K562 (cell line): ENCODE measurements at regions not wholly inside any gene's neighbourhood (a gene's known extent, or its start where the extent isn't known, plus 50 kb on each side); places are given as distances from the start of the nearest gene placed in this dataset.

Source experiments
- ATAC-seq: fragments of 200-7000 bp; cut with Tn5 transposase; 3 replicates; pipeline ENCODE4 v1.9.1; 2020; ENCODE audit warnings: moderate library complexity
- BruUV-seq: library from RNA; stranded (reverse); fragments of 400-500 nt; replicated peaks from 2 replicates; lab custom pipeline; 2021; lab: Mats Ljungman, UMichigan
- CTCF ChIA-PET: fragments of 300-600 bp; formaldehyde crosslinking; extraction: SDS; loops from one replicate; lab custom pipeline; 2021; ENCODE audit warnings: low intra/inter-chr PET ratio; lab: Yijun Ruan, JAX
- POLR2A ChIA-PET: fragments of 300-600, 350-650 bp; sonication (Branson Sonifier 250); formaldehyde crosslinking; extraction: SDS; loops from one replicate; lab custom pipeline; 2021; ENCODE audit warnings: antibody characterized with exemption, inconsistent platforms; lab: Yijun Ruan, JAX
- DNase-seq, 4 experiments: peaks; one replicate each; pipeline versions ENCODE4 v3.0.0 to v3.0.0-alpha.2; 2011 to 2018; ENCODE audit warnings: low spot score in 3 of 4, mixed read lengths in 3 of 4; ENCODE audit errors: extremely low read depth in 1 of 4
- FAIRE-seq: peaks from 2 replicates; lab custom pipeline; 2011; peaks lifted over from hg19 to GRCh38; lab: Jason Lieb, UNC
- H2AFZ ChIP-seq: 2 replicates; pipeline ENCODE4 v1.6.0; 2011; ENCODE audit warnings: low read depth, low read length, control low read depth, inconsistent platforms
- H3K27ac ChIP-seq: fragments of 200-600 bp; 3 replicates; pipeline ENCODE4 v1.8.0; 2011; ENCODE audit warnings: low read depth, mild to moderate bottlenecking, control low read depth, inconsistent platforms, low read length, moderate library complexity, mixed read lengths; ENCODE audit errors: extremely low read depth
- H3K27me3 ChIP-seq, 2 experiments: fragments of 300-600 bp in 1 of 2; 2 replicates in 1 of 2; 3 replicates in 1 of 2; pipeline versions ENCODE4 v1.6.0 to v1.8.0; 2011; ENCODE audit warnings: inconsistent platforms in 2 of 2, low read length in 2 of 2, mild to moderate bottlenecking in 1 of 2, mixed read lengths in 1 of 2, moderate library complexity in 1 of 2; ENCODE audit not compliant: control insufficient read depth in 2 of 2, insufficient read depth in 2 of 2
- H3K36me3 ChIP-seq: fragments of 300-600 bp; 3 replicates; pipeline ENCODE4 v1.8.0; 2011; ENCODE audit warnings: mild to moderate bottlenecking, low read length, inconsistent platforms; ENCODE audit not compliant: control insufficient read depth, insufficient read depth
- H3K4me1 ChIP-seq, 2 experiments: fragments of 200-600 bp in 1 of 2; replicated peaks in 1 of 2; 2 replicates in 1 of 2; 3 replicates in 1 of 2; pipeline versions ENCODE4 v1.5.1 to v1.8.0; 2011; ENCODE audit warnings: inconsistent platforms in 2 of 2, low read length in 2 of 2, mild to moderate bottlenecking in 1 of 2, mixed read lengths in 1 of 2, moderate library complexity in 1 of 2; ENCODE audit not compliant: control insufficient read depth in 2 of 2, insufficient read depth in 2 of 2
- H3K4me2 ChIP-seq: 2 replicates; pipeline ENCODE4 v1.6.1; 2011; ENCODE audit warnings: low read length, control low read depth, inconsistent platforms, mixed read lengths; ENCODE audit not compliant: insufficient read depth
- H3K4me3 ChIP-seq: fragments of 200-600 bp; sonication (generic), shearing (Covaris generic); 2 replicates; pipeline ENCODE4 v1.5.1; 2016; ENCODE audit warnings: control low read depth, inconsistent platforms
- H3K79me2 ChIP-seq: fragments of 200-600 bp; 3 replicates; pipeline ENCODE4 v1.8.0; 2011; ENCODE audit warnings: low read length, inconsistent platforms; ENCODE audit not compliant: control insufficient read depth, insufficient read depth
- H3K9ac ChIP-seq, 2 experiments: 2 replicates each; pipeline versions ENCODE4 v1.6.0 to v1.6.1; 2011; ENCODE audit warnings: low read depth in 2 of 2, low read length in 2 of 2, control low read depth in 1 of 2, inconsistent platforms in 1 of 2, mild to moderate bottlenecking in 1 of 2, mixed read lengths in 1 of 2; ENCODE audit not compliant: insufficient read depth in 1 of 2
- H3K9me1 ChIP-seq: one replicate; pipeline ENCODE4 v1.6.0; 2011; ENCODE audit warnings: inconsistent platforms, mild to moderate bottlenecking, low read length, moderate library complexity; ENCODE audit not compliant: control insufficient read depth, insufficient read depth
- H3K9me3 ChIP-seq: replicated peaks from 2 replicates; pipeline ENCODE4 v1.5.1; 2011; ENCODE audit warnings: low read depth, low read length, inconsistent platforms; ENCODE audit not compliant: control insufficient read depth, insufficient read depth
- H4K20me1 ChIP-seq: replicated peaks from 2 replicates; pipeline ENCODE4 v1.6.1; 2011; ENCODE audit warnings: low read length, inconsistent platforms, mixed read lengths; ENCODE audit not compliant: control insufficient read depth, insufficient read depth
- CBX2 ChIP-seq: fragments of 200-600 bp; sonication (generic); IDR thresholded peaks from one replicate; pipeline ENCODE4 v1.6.1; 2012; ENCODE audit warnings: mild to moderate bottlenecking, low read length, inconsistent platforms; ENCODE audit not compliant: insufficient read depth, poor library complexity, severe bottlenecking
- CXXC5 ChIP-seq: fragments of 250-450 bp; sonication (Bioruptor Pico); IDR thresholded peaks from 2 replicates; pipeline ENCODE4 v1.8.0; 2022; ENCODE audit warnings: inconsistent platforms, mild to moderate bottlenecking, moderate library complexity
- HNRNPK ChIP-seq: fragments of 200-400 bp; formaldehyde crosslinking; IDR thresholded peaks from one replicate; pipeline ENCODE4 v1.6.1; 2018; ENCODE audit warnings: mild to moderate bottlenecking, low read depth, low read length; ENCODE audit not compliant: poor library complexity, severe bottlenecking
- KAT2B ChIP-seq: IDR thresholded peaks from one replicate; pipeline ENCODE4 v1.6.1; 2012; ENCODE audit warnings: low read depth, mild to moderate bottlenecking, control low read depth, inconsistent platforms, low read length, moderate library complexity
- KLF16 ChIP-seq: IDR thresholded peaks from 2 replicates; pipeline ENCODE4 v1.6.1; 2016; ENCODE audit warnings: antibody characterized with exemption
- LCOR ChIP-seq: sonication (generic); formaldehyde crosslinking; IDR thresholded peaks from 2 replicates; pipeline ENCODE4 v1.8.0; 2022; ENCODE audit warnings: mild to moderate bottlenecking, missing genetic modification reagents
- MITF ChIP-seq: IDR thresholded peaks from 2 replicates; pipeline ENCODE4 v1.6.1; 2014; ENCODE audit warnings: antibody characterized with exemption
- MTA1 ChIP-seq: fragments of 450-650 bp; IDR thresholded peaks from 2 replicates; pipeline ENCODE4 v1.6.1; 2017; ENCODE audit warnings: borderline replicate concordance
- NCOR1 ChIP-seq: fragments of 450-650 bp; IDR thresholded peaks from 2 replicates; pipeline ENCODE4 v1.6.1; 2016; ENCODE audit warnings: mild to moderate bottlenecking, moderate library complexity
- NR2C1 ChIP-seq, 2 experiments: fragments of 450-650 bp; IDR thresholded peaks; 2 replicates each; pipeline ENCODE4 v1.6.1; 2017; ENCODE audit warnings: mild to moderate bottlenecking in 2 of 2, antibody characterized with exemption in 1 of 2, inconsistent platforms in 1 of 2, missing compliant biosample characterization in 1 of 2, missing genetic modification characterization in 1 of 2
- RNF2 ChIP-seq: sonication (generic); IDR thresholded peaks from 2 replicates; pipeline ENCODE4 v1.6.1; 2016
- SMARCC2 ChIP-seq: fragments of 450-650 bp; IDR thresholded peaks from 2 replicates; pipeline ENCODE4 v1.6.1; 2017; ENCODE audit warnings: antibody characterized with exemption, moderate library complexity, mild to moderate bottlenecking, low read depth
- TAL1 ChIP-seq: fragments of 450-650 bp; IDR thresholded peaks from 2 replicates; pipeline ENCODE4 v1.6.1; 2016; ENCODE audit warnings: mild to moderate bottlenecking
- TFAM ChIP-seq: fragments of 250-450 bp; sonication (Bioruptor Pico); conservative IDR thresholded peaks from 2 replicates; pipeline ENCODE4 v1.5.0; 2021; ENCODE audit warnings: mild to moderate bottlenecking, moderate library complexity
- ZNF12 ChIP-seq: sonication (generic); formaldehyde crosslinking; IDR thresholded peaks from 2 replicates; pipeline ENCODE4 v1.4.0; 2020; ENCODE audit warnings: mild to moderate bottlenecking, missing genetic modification reagents
- ZNF140 ChIP-seq: fragments of 250-450 bp; sonication (Bioruptor Pico); IDR thresholded peaks from 2 replicates; pipeline ENCODE4 v1.8.0; 2021; ENCODE audit warnings: moderate library complexity, mild to moderate bottlenecking, inconsistent platforms
- ZNF589 ChIP-seq: fragments of 200-800 bp; sonication (Bioruptor generic); IDR thresholded peaks from 2 replicates; pipeline ENCODE4 v1.6.1; 2016; ENCODE audit warnings: low read depth, missing genetic modification characterization, missing compliant biosample characterization
- ZNF717 ChIP-seq: fragments of 250-450 bp; sonication (Bioruptor Pico); IDR thresholded peaks from 2 replicates; pipeline ENCODE4 v1.5.0; 2021
- WGBS: fragments of 100-300 bp; shearing (Covaris generic); methylation state at CpG from one replicate; pipeline ENCODE4 v1.1.6; 2016; ENCODE audit warnings: low coverage, mixed read lengths; ENCODE audit not compliant: insufficient coverage; ENCODE audit errors: missing lambda C conversion rate; 5-methylcytosine and 5-hydroxymethylcytosine counted together
- in situ Hi-C: fragments of 300-500 bp; cut with MboI; formaldehyde crosslinking; loops from 4 replicates; pipeline ENCODE4 v1.15.0; 2018; ENCODE audit warnings: inconsistent platforms, mixed read lengths
- intact Hi-C: fragments of 100-400 bp; cut with micrococcal nuclease; formaldehyde crosslinking; loops from 2 replicates; pipeline ENCODE4 v1.14.2; 2022
- TF ChIP-seq, protein P1 (sequence below): fragments of 250-450 bp; sonication (Bioruptor Pico); IDR thresholded peaks from 2 replicates; pipeline ENCODE4 v1.4.0; 2020; ENCODE audit warnings: mild to moderate bottlenecking, moderate library complexity

GRCh38 chr3:155018621-155019330, 61.3 kb upstream of the MME start:
- 28% methylated on average over 5 of the region's 5 CpGs for WGBS
- CTCF ChIA-PET: no interaction called here
- no peak for TF ChIP-seq HNRNPK
- peak; percentile 78 for TF ChIP-seq CXXC5 (CRISPR knock-in tag)
- no peak for TF ChIP-seq ZNF140 (CRISPR knock-in tag)
- TF ChIP-seq ZNF12 (CRISPR knock-in tag): no peak
- TF ChIP-seq TAL1: peak; percentile 92
- peak; percentile 82 for TF ChIP-seq MTA1
- peak; percentile 81 for TF ChIP-seq SMARCC2
- no peak for TF ChIP-seq TFAM (CRISPR knock-in tag)
- no peak for TF ChIP-seq KAT2B
- TF ChIP-seq KLF16: peak; percentile 92
- TF ChIP-seq LCOR (CRISPR knock-in tag): no peak
- TF ChIP-seq NR2C1 (IDR thresholded peaks at IDR 0.05): no peak
- TF ChIP-seq NR2C1 (tag; IDR thresholded peaks at IDR 0.05): peak; percentile 30; the same call in 1 of the 2 replicates
- TF ChIP-seq, protein P1, sequence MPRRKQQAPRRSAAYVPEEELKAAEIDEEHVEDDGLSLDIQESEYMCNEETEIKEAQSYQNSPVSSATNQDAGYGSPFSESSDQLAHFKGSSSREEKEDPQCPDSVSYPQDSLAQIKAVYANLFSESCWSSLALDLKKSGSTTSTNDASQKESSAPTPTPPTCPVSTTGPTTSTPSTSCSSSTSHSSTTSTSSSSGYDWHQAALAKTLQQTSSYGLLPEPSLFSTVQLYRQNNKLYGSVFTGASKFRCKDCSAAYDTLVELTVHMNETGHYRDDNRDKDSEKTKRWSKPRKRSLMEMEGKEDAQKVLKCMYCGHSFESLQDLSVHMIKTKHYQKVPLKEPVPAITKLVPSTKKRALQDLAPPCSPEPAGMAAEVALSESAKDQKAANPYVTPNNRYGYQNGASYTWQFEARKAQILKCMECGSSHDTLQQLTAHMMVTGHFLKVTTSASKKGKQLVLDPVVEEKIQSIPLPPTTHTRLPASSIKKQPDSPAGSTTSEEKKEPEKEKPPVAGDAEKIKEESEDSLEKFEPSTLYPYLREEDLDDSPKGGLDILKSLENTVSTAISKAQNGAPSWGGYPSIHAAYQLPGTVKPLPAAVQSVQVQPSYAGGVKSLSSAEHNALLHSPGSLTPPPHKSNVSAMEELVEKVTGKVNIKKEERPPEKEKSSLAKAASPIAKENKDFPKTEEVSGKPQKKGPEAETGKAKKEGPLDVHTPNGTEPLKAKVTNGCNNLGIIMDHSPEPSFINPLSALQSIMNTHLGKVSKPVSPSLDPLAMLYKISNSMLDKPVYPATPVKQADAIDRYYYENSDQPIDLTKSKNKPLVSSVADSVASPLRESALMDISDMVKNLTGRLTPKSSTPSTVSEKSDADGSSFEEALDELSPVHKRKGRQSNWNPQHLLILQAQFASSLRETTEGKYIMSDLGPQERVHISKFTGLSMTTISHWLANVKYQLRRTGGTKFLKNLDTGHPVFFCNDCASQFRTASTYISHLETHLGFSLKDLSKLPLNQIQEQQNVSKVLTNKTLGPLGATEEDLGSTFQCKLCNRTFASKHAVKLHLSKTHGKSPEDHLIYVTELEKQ (CRISPR knock-in tag): no peak
- peak; percentile 81 for TF ChIP-seq ZNF589 (CRISPR knock-in tag)
- peak; percentile 79 for TF ChIP-seq NCOR1
- peak; percentile 54 for TF ChIP-seq MITF
- TF ChIP-seq CBX2: no peak
- TF ChIP-seq ZNF717 (CRISPR knock-in tag): no peak
- peak; percentile 89; the same call in 1 of the 2 replicates for TF ChIP-seq RNF2

More at GRCh38 chr3:155018621-155019330, 61.3 kb upstream of the MME start:
- Histone ChIP-seq H3K4me1 (peaks cover 0 to 22% of the 10 kb centered on the region in 2 experiments; a peak in 3 of 5 replicates), H3K9me3 (no peaks in the 10 kb centered on the region), H3K79me2 (no peaks in the 10 kb centered on the region), H3K27me3 (no peaks in the 10 kb centered on the region), H3K4me3 (no peak overlapping the region), H3K27ac (peak overlapping the region; percentile 59; the same call in 2 of the 3 replicates), H3K9me1 (no peaks in the 10 kb centered on the region), H3K4me2 (no peak overlapping the region), H3K9ac (no peak overlapping the region), H4K20me1 (no peaks in the 10 kb centered on the region), H3K36me3 (no peaks in the 10 kb centered on the region), H2AFZ (peak overlapping the region; percentile 64)
- intact Hi-C loops: no loop called here
- BruUV-seq: no TSS peak
- FAIRE-seq: peak; percentile 86
- in situ Hi-C loops: no loop called here
- POLR2A ChIA-PET: interaction anchor here (0.6 to 1.2 kb wide), 2 partner anchors 19 to 207 kb away, joined by 3 read pairs; no protein-coding TSS in a partner anchor
- peak; percentile 78 for ATAC-seq
- DNase-seq: peak in 3 of 4 experiments; percentile 20 to 76 (median 53)
